H1 (cell line): ENCODE measurements at regions not wholly inside any gene's neighbourhood (a gene's known extent, or its start where the extent isn't known, plus 50 kb on each side); places are given as distances from the start of the nearest gene placed in this dataset.

ENCODE experiments used
- BCL11A ChIP-seq, 2 experiments: IDR thresholded peaks; one replicate each; pipeline ENCODE4 v1.6.1; 2011; ENCODE audit warnings: low read depth in 2 of 2, low read length in 2 of 2, mild to moderate bottlenecking in 2 of 2
- CBX8 ChIP-seq: fragments of 300-800, 300-1000 bp; sonication (generic); IDR thresholded peaks from 2 replicates; pipeline ENCODE4 v1.7.1; 2016; ENCODE audit warnings: low read depth, low read length, borderline replicate concordance
- CREB1 ChIP-seq: IDR thresholded peaks from 2 replicates; pipeline ENCODE4 v1.6.1; 2012; ENCODE audit warnings: inconsistent platforms
- CTCF ChIP-seq, 3 experiments: IDR thresholded peaks; 1 replicate in 2 of 3; 2 replicates in 1 of 3; pipeline versions ENCODE4 v1.5.1 to v1.6.1; 2011; ENCODE audit warnings: low read length in 3 of 3, mild to moderate bottlenecking in 3 of 3, inconsistent platforms in 2 of 3, low read depth in 1 of 3, moderate library complexity in 1 of 3; ENCODE audit not compliant: insufficient read depth in 1 of 3; ENCODE audit errors: control extremely low read depth in 1 of 3
- GABPA ChIP-seq: IDR thresholded peaks from 2 replicates; pipeline ENCODE4 v1.6.1; 2011; ENCODE audit warnings: mild to moderate bottlenecking, low read length, moderate library complexity, borderline replicate concordance; ENCODE audit not compliant: insufficient read depth
- HDAC6 ChIP-seq: IDR thresholded peaks from one replicate; pipeline ENCODE4 v1.7.1; 2012; ENCODE audit warnings: low read depth, mild to moderate bottlenecking, inconsistent platforms, low read length, moderate library complexity
- NRF1 ChIP-seq: IDR thresholded peaks from 2 replicates; pipeline ENCODE4 v1.6.1; 2011; ENCODE audit warnings: mild to moderate bottlenecking, low read depth, low read length, improper control_type of control experiment
- PHF8 ChIP-seq: fragments of 200-600 bp; sonication (generic); conservative IDR thresholded peaks from 2 replicates; pipeline ENCODE4 v1.7.1; 2012; ENCODE audit warnings: low read depth, mild to moderate bottlenecking, inconsistent platforms, low read length, moderate library complexity
- POLR2A ChIP-seq, 2 experiments: IDR thresholded peaks; 1 replicate in 1 of 2; 2 replicates in 1 of 2; pipeline ENCODE4 v1.6.1; 2011; ENCODE audit warnings: low read depth in 2 of 2, low read length in 2 of 2, mild to moderate bottlenecking in 2 of 2; ENCODE audit errors: control extremely low read depth in 1 of 2
- SIX5 ChIP-seq: IDR thresholded peaks from 2 replicates; pipeline ENCODE4 v1.6.1; 2011; ENCODE audit warnings: mild to moderate bottlenecking, low read depth, low read length
- SP4 ChIP-seq: IDR thresholded peaks from 2 replicates; pipeline ENCODE4 v1.6.1; 2012; ENCODE audit warnings: low read length, inconsistent platforms
- TAF1 ChIP-seq: IDR thresholded peaks from 2 replicates; pipeline ENCODE4 v1.6.1; 2011; ENCODE audit warnings: mild to moderate bottlenecking, low read depth, low read length
- USF2 ChIP-seq: IDR thresholded peaks from 2 replicates; pipeline ENCODE4 v1.6.1; 2011; ENCODE audit warnings: low read length, improper control_type of control experiment

- TF ChIP-seq CTCF (IDR thresholded peaks at IDR 0.05; ENCODE audit: control extremely low read depth in 1 of 3, insufficient read depth in 1 of 3, low read depth in 1 of 3, low read length in 3 of 3) (no peak), TAF1 (no peak), GABPA (no peak), NRF1 (no peak), BCL11A (IDR thresholded peaks at IDR 0.05; ENCODE audit: low read depth in 2 of 2, low read length in 2 of 2) (no peak), USF2 (no peak), CBX8 (no peak), POLR2A (IDR thresholded peaks at IDR 0.05; ENCODE audit: control extremely low read depth in 1 of 2, low read depth in 2 of 2, low read length in 2 of 2) (no peak), SIX5 (no peak), CREB1 (no peak), PHF8 (no peak), SP4 (no peak), HDAC6 (no peak)
Measured at GRCh38 chr3:13261892-13262291, 158.2 kb downstream of the NUP210 start.
